ENCODE measurements at regions not wholly inside any gene's neighbourhood (a gene's known extent, or its start where the extent isn't known, plus 50 kb on each side); places are given as distances from the start of the nearest gene placed in this dataset.

- TF ChIP-seq POLR2AphosphoS5 (IDR thresholded peaks at IDR 0.05; ENCODE audit: low read depth, low read length) (no peak), FOXP2 (optimal IDR thresholded peaks at IDR 0.05; ENCODE audit: borderline replicate concordance, extremely low read depth, extremely low read length, insufficient read depth) (no peak), SIN3A (IDR thresholded peaks at IDR 0.05; ENCODE audit: borderline replicate concordance, insufficient read depth, low read length) (no peak), TAF1 (IDR thresholded peaks at IDR 0.05; ENCODE audit: borderline replicate concordance, insufficient read depth, low read length) (no peak), REST (IDR thresholded peaks at IDR 0.05; ENCODE audit: insufficient read depth in 1 of 2, low read depth in 2 of 2, low read length in 2 of 2) (no peak)
Measured at GRCh38 chr7:46897381-46897780, 684.5 kb downstream of the TNS3 start.

- TF ChIP-seq SIN3A (IDR thresholded peaks at IDR 0.05; ENCODE audit: borderline replicate concordance, insufficient read depth, low read length) (no peak), REST (IDR thresholded peaks at IDR 0.05; ENCODE audit: insufficient read depth in 1 of 2, low read depth in 2 of 2, low read length in 2 of 2) (no peak), TAF1 (IDR thresholded peaks at IDR 0.05; ENCODE audit: borderline replicate concordance, insufficient read depth, low read length) (no peak), FOXP2 (optimal IDR thresholded peaks at IDR 0.05; ENCODE audit: borderline replicate concordance, extremely low read depth, extremely low read length, insufficient read depth) (no peak), POLR2AphosphoS5 (IDR thresholded peaks at IDR 0.05; ENCODE audit: low read depth, low read length) (no peak)
Measured at GRCh38 chr7:46886669-46887374, 695.1 kb downstream of the TNS3 start.

GRCh38 chr7:46885167-46885566 is 696.7 kb downstream of the TNS3 start:
- no peak for TF ChIP-seq FOXP2 (optimal IDR thresholded peaks at IDR 0.05; ENCODE audit: borderline replicate concordance, extremely low read depth, extremely low read length, insufficient read depth)
- TF ChIP-seq REST (IDR thresholded peaks at IDR 0.05; ENCODE audit: insufficient read depth in 1 of 2, low read depth in 2 of 2, low read length in 2 of 2), result no peak
- TF ChIP-seq TAF1 (IDR thresholded peaks at IDR 0.05; ENCODE audit: borderline replicate concordance, insufficient read depth, low read length), result no peak
- no peak for TF ChIP-seq SIN3A (IDR thresholded peaks at IDR 0.05; ENCODE audit: borderline replicate concordance, insufficient read depth, low read length)
- no peak for TF ChIP-seq POLR2AphosphoS5 (IDR thresholded peaks at IDR 0.05; ENCODE audit: low read depth, low read length)

GRCh38 chr7:46881507-46882127 is 700.3 kb downstream of the TNS3 start:
- TF ChIP-seq FOXP2 (optimal IDR thresholded peaks at IDR 0.05; ENCODE audit: borderline replicate concordance, extremely low read depth, extremely low read length, insufficient read depth), result no peak
- TF ChIP-seq SIN3A (IDR thresholded peaks at IDR 0.05; ENCODE audit: borderline replicate concordance, insufficient read depth, low read length), result no peak
- TF ChIP-seq POLR2AphosphoS5 (IDR thresholded peaks at IDR 0.05; ENCODE audit: low read depth, low read length), result no peak
- TF ChIP-seq REST (IDR thresholded peaks at IDR 0.05; ENCODE audit: insufficient read depth in 1 of 2, low read depth in 2 of 2, low read length in 2 of 2), result no peak
- no peak for TF ChIP-seq TAF1 (IDR thresholded peaks at IDR 0.05; ENCODE audit: borderline replicate concordance, insufficient read depth, low read length)
